Bronchial epithelial cell (primary cell): ENCODE measurements at regions not wholly inside any gene's neighbourhood (a gene's known extent, or its start where the extent isn't known, plus 50 kb on each side); places are given as distances from the start of the nearest gene placed in this dataset.
A peak's percentile ranks its signal among the peaks of the same experiment; 100 is the strongest.

Source experiments
- DNase-seq: peaks from one replicate; pipeline ENCODE4 v3.0.0-alpha.2; 2010; ENCODE audit warnings: low read depth
- FAIRE-seq: peaks from 2 replicates; lab custom pipeline; 2011; peaks lifted over from hg19 to GRCh38; lab: Jason Lieb, UNC
- H3K27me3 ChIP-seq: 2 replicates; pipeline ENCODE4 v1.5.1; 2011; ENCODE audit warnings: low read length; ENCODE audit not compliant: control insufficient read depth, insufficient read depth
- H3K36me3 ChIP-seq: 2 replicates; pipeline ENCODE4 v1.5.1; 2011; ENCODE audit warnings: low read length; ENCODE audit not compliant: control insufficient read depth, insufficient read depth
- H3K4me3 ChIP-seq: 2 replicates; pipeline ENCODE4 v1.5.1; 2011; ENCODE audit warnings: mild to moderate bottlenecking, low read depth, low read length, control low read depth
- TF ChIP-seq, protein P1 (sequence below): IDR thresholded peaks from 2 replicates; pipeline ENCODE4 v1.5.1; 2011; ENCODE audit warnings: mild to moderate bottlenecking, moderate library complexity, low read length, control low read depth, inconsistent platforms; ENCODE audit not compliant: insufficient read depth, severe bottlenecking

- no peak for FAIRE-seq
Observed at GRCh38 chr7:114099337-114099736, 180.5 kb upstream of the PPP1R3A start.

GRCh38 chr7:114095885-114096284 is 177.1 kb upstream of the PPP1R3A start:
- Histone ChIP-seq H3K36me3 (no peaks in the 10 kb centered on the region), H3K4me3 (no peak overlapping the region), H3K27me3 (no peaks in the 10 kb centered on the region)
- FAIRE-seq, result no peak
- DNase-seq, result no peak
- TF ChIP-seq, protein P1, sequence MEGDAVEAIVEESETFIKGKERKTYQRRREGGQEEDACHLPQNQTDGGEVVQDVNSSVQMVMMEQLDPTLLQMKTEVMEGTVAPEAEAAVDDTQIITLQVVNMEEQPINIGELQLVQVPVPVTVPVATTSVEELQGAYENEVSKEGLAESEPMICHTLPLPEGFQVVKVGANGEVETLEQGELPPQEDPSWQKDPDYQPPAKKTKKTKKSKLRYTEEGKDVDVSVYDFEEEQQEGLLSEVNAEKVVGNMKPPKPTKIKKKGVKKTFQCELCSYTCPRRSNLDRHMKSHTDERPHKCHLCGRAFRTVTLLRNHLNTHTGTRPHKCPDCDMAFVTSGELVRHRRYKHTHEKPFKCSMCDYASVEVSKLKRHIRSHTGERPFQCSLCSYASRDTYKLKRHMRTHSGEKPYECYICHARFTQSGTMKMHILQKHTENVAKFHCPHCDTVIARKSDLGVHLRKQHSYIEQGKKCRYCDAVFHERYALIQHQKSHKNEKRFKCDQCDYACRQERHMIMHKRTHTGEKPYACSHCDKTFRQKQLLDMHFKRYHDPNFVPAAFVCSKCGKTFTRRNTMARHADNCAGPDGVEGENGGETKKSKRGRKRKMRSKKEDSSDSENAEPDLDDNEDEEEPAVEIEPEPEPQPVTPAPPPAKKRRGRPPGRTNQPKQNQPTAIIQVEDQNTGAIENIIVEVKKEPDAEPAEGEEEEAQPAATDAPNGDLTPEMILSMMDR, result no peak

More at GRCh38 chr7:114099337-114099736, 180.5 kb upstream of the PPP1R3A start:
- TF ChIP-seq, protein P1, result no peak
- no peak for DNase-seq
- Histone ChIP-seq H3K27me3 (no peaks in the 10 kb centered on the region), H3K36me3 (no peaks in the 10 kb centered on the region), H3K4me3 (no peak overlapping the region)

DNA sequence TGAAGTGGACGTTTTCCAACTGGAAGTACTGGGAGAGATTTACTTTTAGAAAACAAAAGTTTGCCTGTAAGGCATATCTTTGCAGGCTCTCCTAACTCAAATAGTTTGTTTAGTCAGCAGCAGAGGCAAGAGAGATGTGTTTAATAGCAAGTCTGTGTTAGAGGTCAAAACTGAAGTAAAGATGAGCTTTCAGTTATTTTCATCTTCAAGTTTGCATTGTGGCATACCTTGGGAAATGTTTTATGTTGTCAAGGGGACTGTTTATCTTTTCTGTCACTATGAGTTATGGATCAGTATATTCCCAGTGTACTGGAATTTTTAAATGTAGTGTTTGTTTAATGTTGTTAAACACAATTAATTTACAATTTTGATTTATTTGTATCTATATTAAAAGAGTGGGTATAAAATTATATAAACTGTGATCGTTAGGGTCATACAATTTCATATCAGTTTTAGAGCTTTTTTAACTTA is 169.7 kb upstream of the PPP1R3A start:
- TF ChIP-seq, protein P1, result no peak
- peaks cover 1% of the 10 kb centered on the region for H3K27me3 ChIP-seq
- H3K4me3 ChIP-seq, result no peak overlapping the region
- no peaks in the 10 kb centered on the region for H3K36me3 ChIP-seq
- DNase-seq (no peak), FAIRE-seq (no peak)

DNA sequence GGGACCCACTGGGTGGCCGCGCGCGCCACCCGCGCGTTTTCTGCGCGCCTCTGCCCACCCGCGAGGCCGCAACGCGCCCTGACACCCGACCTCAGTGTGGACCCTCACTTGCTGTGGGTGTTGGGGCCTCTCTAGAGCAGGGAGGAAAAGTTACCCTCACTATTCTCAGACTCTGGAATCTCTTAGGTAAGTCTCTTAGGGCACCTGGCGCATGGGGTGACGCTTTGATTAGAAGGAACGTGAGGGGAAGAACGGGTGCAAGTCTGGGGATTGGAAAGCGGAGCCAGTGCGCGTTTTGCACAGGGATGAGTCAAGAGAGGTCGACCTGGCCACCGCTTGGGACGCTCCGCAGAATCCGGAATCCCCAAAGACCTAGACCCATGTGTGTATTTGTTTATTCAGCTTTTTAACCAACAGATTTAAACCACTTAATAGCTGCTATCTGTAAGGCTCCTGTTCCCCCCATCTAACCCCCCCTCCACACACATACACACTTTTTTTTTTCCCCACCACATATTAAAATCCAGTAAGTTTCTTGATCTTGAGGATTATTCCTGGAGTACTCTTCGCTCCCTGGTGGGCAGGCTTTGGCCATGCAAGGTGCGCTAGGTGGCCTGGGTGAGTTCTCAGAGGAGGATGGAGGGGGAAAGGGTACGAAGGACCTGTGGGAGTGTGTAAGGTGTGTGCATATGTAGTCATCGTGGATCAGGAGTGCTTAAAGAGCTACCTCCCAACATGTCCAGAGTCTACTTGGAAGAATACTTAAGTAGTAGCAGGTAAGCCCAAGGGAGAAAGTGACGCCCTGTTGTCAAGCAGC is 169.1 kb upstream of the PPP1R3A start:
- H3K4me3 ChIP-seq, result peak overlapping the region; percentile 76
- peak; percentile 73 for FAIRE-seq
- TF ChIP-seq, protein P1, result no peak
- H3K27me3 ChIP-seq, result peaks cover 2% of the 10 kb centered on the region
- no peak for DNase-seq
- H3K36me3 ChIP-seq, result no peaks in the 10 kb centered on the region

DNA sequence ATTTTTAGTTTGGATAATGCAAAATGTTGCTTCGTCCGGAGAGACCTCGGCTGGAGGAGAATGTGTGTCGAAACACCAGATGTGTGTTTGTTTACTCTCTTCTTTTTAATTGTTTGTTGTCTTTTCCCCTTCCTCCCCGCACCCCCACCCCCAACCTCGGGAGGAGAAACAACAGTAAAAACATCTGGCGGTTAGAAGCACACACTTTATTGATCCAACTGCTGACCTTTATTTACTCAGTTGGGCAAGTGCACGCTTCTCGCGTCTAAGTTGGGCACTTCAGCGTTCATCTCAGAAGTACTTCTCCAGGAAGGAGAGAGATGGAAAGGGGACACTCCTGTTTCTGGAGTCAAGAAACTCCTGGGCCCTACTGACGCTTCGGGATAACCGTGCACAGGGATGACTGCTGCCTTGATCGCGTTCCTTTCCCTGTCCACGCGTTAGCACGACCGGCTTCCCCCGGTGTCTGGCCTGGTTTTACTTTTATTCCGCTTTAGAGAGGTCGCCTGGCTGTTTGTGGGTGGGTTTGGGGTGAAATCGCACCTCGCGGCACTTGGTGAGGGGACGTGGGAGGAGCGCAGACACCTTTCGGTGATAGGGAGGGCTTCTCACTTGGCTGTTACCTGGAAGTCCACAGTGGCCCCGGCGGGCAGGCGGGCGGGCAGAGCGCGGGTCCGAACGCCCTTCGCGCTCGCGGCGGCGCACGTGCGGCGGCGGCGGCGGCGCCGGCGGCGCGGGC is 168.3 kb upstream of the PPP1R3A start:
- TF ChIP-seq, protein P1, result no peak
- peaks cover 4% of the 10 kb centered on the region for H3K27me3 ChIP-seq
- H3K36me3 ChIP-seq, result no peaks in the 10 kb centered on the region
- DNase-seq, result no peak
- peak overlapping the region; percentile 76 for H3K4me3 ChIP-seq
- no peak for FAIRE-seq
